ENCODE measurements at regions not wholly inside any gene's neighbourhood (a gene's known extent, or its start where the extent isn't known, plus 50 kb on each side); places are given as distances from the start of the nearest gene placed in this dataset.
A peak's percentile ranks its signal among the peaks of the same experiment; 100 is the strongest.

DNA sequence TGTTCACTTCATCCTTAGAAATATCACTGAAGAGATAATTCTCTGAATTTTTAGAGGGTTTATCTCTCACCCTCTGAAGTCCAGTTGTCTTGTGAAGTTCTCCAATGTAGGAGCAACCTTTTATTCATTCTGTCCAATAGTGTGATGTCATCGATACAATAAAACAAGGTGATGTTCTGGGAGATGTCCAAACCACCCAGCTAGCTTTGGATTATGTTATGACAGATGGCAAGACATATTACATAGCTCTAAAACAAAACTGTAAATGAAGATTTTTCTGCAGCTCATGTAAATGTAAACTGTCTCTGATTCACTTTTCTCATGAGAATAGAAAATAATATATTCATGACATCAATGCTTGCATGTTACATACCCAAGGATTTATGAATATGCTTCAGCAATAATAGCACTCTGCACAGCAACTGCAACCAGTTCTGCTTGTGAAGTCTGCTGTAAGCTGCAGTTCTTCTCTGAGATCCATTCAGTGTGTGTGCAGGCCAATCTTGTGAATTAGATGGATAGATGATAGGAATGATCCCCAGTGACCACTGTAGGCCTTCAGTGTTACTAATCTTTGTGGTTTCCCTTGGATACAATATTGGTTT is 172.6 kb upstream of the CDH12 start:
- H3K36me3 Mint-ChIP-seq (ENCODE audit: low read depth) = no peaks in the 10 kb centered on the region
- peaks cover 2% of the 10 kb centered on the region for H3K9me3 Mint-ChIP-seq
- no peak overlapping the region for H3K27ac Mint-ChIP-seq
- DNase-seq = no peak
- no peaks in the 10 kb centered on the region for H3K4me1 Mint-ChIP-seq
- H3K4me3 Mint-ChIP-seq = no peak overlapping the region
- intact Hi-C loops (cut with micrococcal nuclease) = no loop called here
- no peak for ATAC-seq (ENCODE audit: low read depth)
- ChIA-PET CTCF (no interaction called here), POLR2A (no interaction called here)
- no peaks in the 10 kb centered on the region for H3K27me3 Mint-ChIP-seq
- TF ChIP-seq CTCF (IDR thresholded peaks at IDR 0.05) = no peak

DNA sequence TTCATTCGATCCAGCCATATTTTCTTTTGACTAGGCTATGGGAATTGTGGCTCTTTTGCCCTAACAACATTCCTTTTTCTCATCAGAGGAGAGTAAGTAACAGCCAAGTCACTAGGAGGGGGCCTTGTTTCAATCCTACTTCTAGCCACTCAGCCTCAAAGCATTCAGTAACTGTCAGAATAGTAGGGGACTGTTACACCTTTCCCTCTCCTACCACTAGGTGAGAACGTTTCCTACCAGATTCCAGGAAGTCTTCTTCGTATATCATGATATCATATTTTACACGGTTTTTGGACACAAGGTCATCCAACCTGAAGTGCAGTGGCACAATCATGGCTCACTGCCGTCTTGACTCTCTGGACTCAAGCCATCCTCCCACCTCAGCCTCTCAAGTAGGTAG is 171.3 kb upstream of the CDH12 start:
- no peak overlapping the region for H3K27ac Mint-ChIP-seq
- H3K4me3 Mint-ChIP-seq = no peak overlapping the region
- ChIA-PET POLR2A (no interaction called here), CTCF (no interaction called here)
- no peaks in the 10 kb centered on the region for H3K36me3 Mint-ChIP-seq (ENCODE audit: low read depth)
- H3K4me1 Mint-ChIP-seq = no peaks in the 10 kb centered on the region
- intact Hi-C loops (cut with micrococcal nuclease) = no loop called here
- DNase-seq (no peak), ATAC-seq (ENCODE audit: low read depth) (no peak)
- TF ChIP-seq CTCF (IDR thresholded peaks at IDR 0.05) = no peak
- no peaks in the 10 kb centered on the region for H3K27me3 Mint-ChIP-seq
- peaks cover 2% of the 10 kb centered on the region for H3K9me3 Mint-ChIP-seq

GRCh38 chr5:23014825-23015224 is 161.7 kb upstream of the CDH12 start:
- CTCF ChIA-PET = no interaction called here
- POLR2A ChIA-PET = no interaction called here
- no peak for TF ChIP-seq CTCF (IDR thresholded peaks at IDR 0.05)
- no peaks in the 10 kb centered on the region for H3K27me3 Mint-ChIP-seq
- no peak for ATAC-seq (ENCODE audit: low read depth)
- H3K27ac Mint-ChIP-seq = no peak overlapping the region
- intact Hi-C loops (cut with micrococcal nuclease) = no loop called here
- no peak for DNase-seq
- peaks cover 8% of the 10 kb centered on the region for H3K4me1 Mint-ChIP-seq
- H3K9me3 Mint-ChIP-seq = no peaks in the 10 kb centered on the region
- no peaks in the 10 kb centered on the region for H3K36me3 Mint-ChIP-seq (ENCODE audit: low read depth)
- no peak overlapping the region for H3K4me3 Mint-ChIP-seq

DNA sequence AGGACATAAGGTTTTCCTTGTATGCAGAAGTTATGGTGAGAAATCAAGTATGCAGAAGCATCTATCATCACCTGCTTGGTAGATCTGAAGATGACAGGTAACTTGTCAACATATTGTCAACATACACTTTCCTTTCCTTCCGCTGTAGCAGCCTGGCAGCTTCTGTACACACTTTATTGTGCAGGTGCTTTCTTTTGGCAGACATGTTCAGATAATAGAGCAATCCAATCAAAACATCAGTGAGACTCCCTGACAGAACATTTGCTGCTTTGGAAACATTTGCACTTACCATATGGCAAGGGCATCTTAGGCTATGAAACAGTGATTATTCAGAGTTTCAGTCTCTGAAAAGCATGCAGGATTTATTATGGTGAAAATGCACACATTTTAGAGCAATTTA is 161.1 kb upstream of the CDH12 start:
- Mint-ChIP-seq H3K9me3 (no peaks in the 10 kb centered on the region), H3K27ac (no peak overlapping the region), H3K4me3 (no peak overlapping the region), H3K4me1 (peaks cover 8% of the 10 kb centered on the region), H3K36me3 (ENCODE audit: low read depth) (no peaks in the 10 kb centered on the region), H3K27me3 (no peaks in the 10 kb centered on the region)
- no peak for ATAC-seq (ENCODE audit: low read depth)
- ChIA-PET CTCF (no interaction called here), POLR2A (no interaction called here)
- DNase-seq = no peak
- intact Hi-C loops (cut with micrococcal nuclease) = no loop called here
- no peak for TF ChIP-seq CTCF (IDR thresholded peaks at IDR 0.05)

DNA sequence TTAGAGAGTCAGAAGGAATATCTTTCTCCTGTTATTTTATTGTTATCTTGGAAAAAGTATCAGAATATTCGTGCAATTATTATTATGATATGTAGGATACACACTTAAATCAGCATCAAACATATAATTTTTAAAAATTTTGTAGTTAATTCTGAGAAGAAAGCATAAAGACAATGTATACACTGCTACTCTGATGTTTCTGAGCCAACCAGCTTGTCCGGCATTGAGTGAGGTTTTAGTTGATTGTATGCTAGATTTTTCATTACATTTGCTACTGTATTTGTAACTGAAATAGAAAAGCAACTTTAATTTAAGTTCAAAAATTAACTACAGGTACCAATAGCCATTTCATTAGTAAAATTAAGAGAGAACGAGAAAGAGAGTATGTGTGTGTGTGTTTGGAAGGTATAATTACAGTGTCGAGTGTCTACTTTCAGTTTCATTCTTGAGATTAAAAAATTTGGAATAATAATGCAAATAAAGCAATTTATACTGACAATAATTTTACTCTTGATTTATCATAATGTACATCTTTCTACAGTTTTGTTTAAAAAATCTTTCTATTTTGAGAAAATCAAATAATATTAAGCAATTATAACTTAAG is 160.4 kb upstream of the CDH12 start:
- ChIA-PET POLR2A (no interaction called here), CTCF (no interaction called here)
- no peaks in the 10 kb centered on the region for H3K9me3 Mint-ChIP-seq
- intact Hi-C loops (cut with micrococcal nuclease) = no loop called here
- peak overlapping the region; percentile 84 for H3K4me3 Mint-ChIP-seq
- ATAC-seq (ENCODE audit: low read depth) (no peak), DNase-seq (no peak)
- no peaks in the 10 kb centered on the region for H3K27me3 Mint-ChIP-seq
- peaks cover 8% of the 10 kb centered on the region for H3K4me1 Mint-ChIP-seq
- no peaks in the 10 kb centered on the region for H3K36me3 Mint-ChIP-seq (ENCODE audit: low read depth)
- no peak for TF ChIP-seq CTCF (IDR thresholded peaks at IDR 0.05)
- peak overlapping the region; percentile 63 for H3K27ac Mint-ChIP-seq

All from activated B cell treated with CpG ODN at 0.5 μM for 24 hours (primary cell).